Heart right ventricle (tissue), 16 donors: ENCODE measurements at regions not wholly inside any gene's neighbourhood (a gene's known extent, or its start where the extent isn't known, plus 50 kb on each side); places are given as distances from the start of the nearest gene placed in this dataset.

ENCODE experiments used
- ATAC-seq, 8 donors: fragments of 200-7000 bp; cut with Tn5 transposase; one replicate each; pipeline ENCODE4 v1.9.1; 2020; ENCODE audit warnings: mild to moderate bottlenecking in 8 of 8, moderate library complexity in 8 of 8, moderate number of reproducible peaks in 1 of 8
- DNase-seq, 2 donors: peaks; one replicate each; pipeline ENCODE4 v3.0.0-alpha.2; 2020
- H3K27ac ChIP-seq, 10 donors: fragments of 200-600 bp; sonication (generic) in 2 of 10; one replicate each; pipeline versions ENCODE4 v1.5.0 to v1.8.0; 2020 to 2022; ENCODE audit warnings: mild to moderate bottlenecking in 3 of 10
- H3K27me3 ChIP-seq, 7 donors: fragments of 200-600 bp; one replicate each; pipeline ENCODE4 v1.8.0; 2021 to 2022; ENCODE audit warnings: mild to moderate bottlenecking in 2 of 7
- H3K36me3 ChIP-seq, 9 donors: fragments of 200-600 bp; sonication (generic) in 1 of 9; one replicate each; pipeline versions ENCODE4 v1.5.0 to v1.8.0; 2020 to 2022; ENCODE audit warnings: mild to moderate bottlenecking in 2 of 9
- H3K4me1 ChIP-seq, 9 donors: fragments of 200-600 bp; sonication (generic) in 1 of 9; one replicate each; pipeline versions ENCODE4 v1.5.0 to v1.8.0; 2020 to 2022; ENCODE audit warnings: mild to moderate bottlenecking in 4 of 9
- H3K4me3 ChIP-seq, 10 donors: fragments of 200-600 bp; sonication (generic) in 2 of 10; one replicate each; pipeline versions ENCODE4 v1.5.0 to v1.8.0; 2020 to 2022; ENCODE audit warnings: mild to moderate bottlenecking in 7 of 10, moderate library complexity in 2 of 10
- H3K9me3 ChIP-seq, 11 donors: fragments of 200-600 bp in 10 of 11; sonication (generic) in 2 of 11; one replicate each; pipeline versions ENCODE4 v1.5.0 to v1.8.0; 2013 to 2022; ENCODE audit warnings: mild to moderate bottlenecking in 2 of 11, control low read depth in 1 of 11, moderate library complexity in 1 of 11
- WGBS, 2 donors: extraction: QIAGEN DNeasy Blood & Tissue Kit; methylation state at CpG; one replicate each; pipeline ENCODE4 v1.1.7; 2013; ENCODE audit warnings: inconsistent platforms in 1 of 2; 5-methylcytosine and 5-hydroxymethylcytosine counted together
- intact Hi-C, 10 donors: fragments of 100-400 bp; cut with DNase I; formaldehyde crosslinking; loops; one replicate each; pipeline versions ENCODE4 v1.11.1 to v1.14.2; 2022
- TF ChIP-seq, protein P1 (sequence below), 9 donors: fragments of 200-600 bp; sonication (generic) in 2 of 9; IDR thresholded peaks; one replicate each; pipeline versions ENCODE4 v1.5.0 to v1.8.0; 2021 to 2022; ENCODE audit warnings: antibody characterized with exemption in 9 of 9, mild to moderate bottlenecking in 5 of 9, moderate library complexity in 1 of 9
- donor health status: Arrhythmogenic right ventricular cardiomyopathy.
- donor health status: ischemic (EF 13 %, LVEDD 7.1; RV severe dilation, severe dysfunction).
- donor health status: healthy with polysubstance abuse.
- donor health status: DM: no; HTN: yes; CAD: no.
- donor health status: DM: no; HTN: no; CAD: no.
- donor health status: ischemic (EF 25% LVEDD 6.9; RV normal size, moderate dysfunction).
- donor health status: ischemic (EF 25% LVEDD 5.7; RV mildly dilated, moderate dysfunction).
- donor health status: healthy.
- donor health status: DM: yes; HTN: yes; CAD: no.
- donor health status: Ischemic cardiomyopathy.
- donor health status: ischemic (EF 35%, LVEDD 5.7; RV mildly dilated, moderate dysfunction).
- donor health status: nonischemic (EF 11% LVEDD 7.7; RV severe dilation, severe dysfunction).
- donor health status: DM: yes; HTN: yes; CAD: no.
- donor health status: PGD.
- donor health status: ischemic (EF 29% LVEDD 5.4; RV normal size, mild dysfunction).
- donor health status: nonischemic (EF 23%, LVEDD 6.1; RV moderate dilation, normal function).

DNA sequence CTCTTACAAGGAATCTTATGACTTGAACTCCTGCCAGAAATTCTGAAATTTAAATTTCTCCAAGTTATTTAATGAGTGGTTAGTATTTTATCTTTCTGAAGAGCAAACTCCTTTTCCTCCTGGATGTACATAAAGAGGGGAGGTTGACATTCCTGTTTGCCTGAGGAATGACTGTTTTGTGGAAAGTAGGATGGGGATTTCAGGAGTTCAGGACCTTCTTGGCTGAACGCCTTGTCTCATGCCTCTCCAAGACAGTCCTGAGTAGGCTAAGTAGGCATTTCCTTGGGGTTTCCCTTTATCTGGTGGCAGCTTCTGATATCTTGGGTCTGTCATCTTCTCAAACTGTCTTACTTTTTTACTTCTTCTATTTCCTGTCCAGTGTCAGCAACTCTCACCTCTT, 356.6 kb downstream of the TDRD3 start:
- TF ChIP-seq, protein P1, sequence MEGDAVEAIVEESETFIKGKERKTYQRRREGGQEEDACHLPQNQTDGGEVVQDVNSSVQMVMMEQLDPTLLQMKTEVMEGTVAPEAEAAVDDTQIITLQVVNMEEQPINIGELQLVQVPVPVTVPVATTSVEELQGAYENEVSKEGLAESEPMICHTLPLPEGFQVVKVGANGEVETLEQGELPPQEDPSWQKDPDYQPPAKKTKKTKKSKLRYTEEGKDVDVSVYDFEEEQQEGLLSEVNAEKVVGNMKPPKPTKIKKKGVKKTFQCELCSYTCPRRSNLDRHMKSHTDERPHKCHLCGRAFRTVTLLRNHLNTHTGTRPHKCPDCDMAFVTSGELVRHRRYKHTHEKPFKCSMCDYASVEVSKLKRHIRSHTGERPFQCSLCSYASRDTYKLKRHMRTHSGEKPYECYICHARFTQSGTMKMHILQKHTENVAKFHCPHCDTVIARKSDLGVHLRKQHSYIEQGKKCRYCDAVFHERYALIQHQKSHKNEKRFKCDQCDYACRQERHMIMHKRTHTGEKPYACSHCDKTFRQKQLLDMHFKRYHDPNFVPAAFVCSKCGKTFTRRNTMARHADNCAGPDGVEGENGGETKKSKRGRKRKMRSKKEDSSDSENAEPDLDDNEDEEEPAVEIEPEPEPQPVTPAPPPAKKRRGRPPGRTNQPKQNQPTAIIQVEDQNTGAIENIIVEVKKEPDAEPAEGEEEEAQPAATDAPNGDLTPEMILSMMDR (IDR thresholded peaks at IDR 0.05) = no peak
- peaks cover 0 to 10% (median 0%) of the 10 kb centered on the region in 9 donors for H3K4me1 ChIP-seq
- ATAC-seq = no peak
- no peaks in the 10 kb centered on the region for H3K36me3 ChIP-seq
- no peak for DNase-seq
- intact Hi-C loops = no loop called here
- H3K27me3 ChIP-seq = no peaks in the 10 kb centered on the region
- H3K9me3 ChIP-seq = no peaks in the 10 kb centered on the region
- 67 to 68% methylated on average over 1 of the region's 1 CpG for WGBS, 2 donors
- no peak overlapping the region for H3K4me3 ChIP-seq
- H3K27ac ChIP-seq = no peak overlapping the region

DNA sequence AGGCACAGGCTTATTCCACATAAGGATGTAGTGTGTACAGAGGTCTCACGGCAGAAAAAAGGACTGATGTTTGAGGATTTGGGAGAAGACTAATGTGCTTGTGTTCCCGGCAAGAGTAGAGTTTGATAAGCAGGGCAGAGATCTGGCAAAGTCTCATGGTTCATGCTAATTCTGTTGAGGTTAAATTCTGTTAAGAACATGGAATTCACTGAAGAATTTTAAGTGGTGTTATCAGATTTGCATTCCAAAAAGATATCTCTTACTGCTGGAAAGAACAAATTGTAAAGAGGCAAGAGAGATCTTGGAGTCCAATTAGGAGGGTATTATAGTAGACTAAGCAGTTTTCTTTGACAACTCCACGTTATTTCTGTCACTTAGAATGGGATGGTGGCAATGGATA, 348.3 kb downstream of the TDRD3 start:
- Histone ChIP-seq H3K27ac (no peak overlapping the region), H3K36me3 (no peaks in the 10 kb centered on the region), H3K4me1 (no peaks in the 10 kb centered on the region), H3K27me3 (no peaks in the 10 kb centered on the region), H3K9me3 (peaks cover 0 to 4% (median 0%) of the 10 kb centered on the region in 11 donors), H3K4me3 (no peak overlapping the region)
- intact Hi-C loops = no loop called here
- 61 to 65% methylated on average over 3 of the region's 3 CpGs for WGBS, 2 donors
- TF ChIP-seq, protein P1 (IDR thresholded peaks at IDR 0.05) = no peak
- DNase-seq (no peak), ATAC-seq (no peak)

DNA sequence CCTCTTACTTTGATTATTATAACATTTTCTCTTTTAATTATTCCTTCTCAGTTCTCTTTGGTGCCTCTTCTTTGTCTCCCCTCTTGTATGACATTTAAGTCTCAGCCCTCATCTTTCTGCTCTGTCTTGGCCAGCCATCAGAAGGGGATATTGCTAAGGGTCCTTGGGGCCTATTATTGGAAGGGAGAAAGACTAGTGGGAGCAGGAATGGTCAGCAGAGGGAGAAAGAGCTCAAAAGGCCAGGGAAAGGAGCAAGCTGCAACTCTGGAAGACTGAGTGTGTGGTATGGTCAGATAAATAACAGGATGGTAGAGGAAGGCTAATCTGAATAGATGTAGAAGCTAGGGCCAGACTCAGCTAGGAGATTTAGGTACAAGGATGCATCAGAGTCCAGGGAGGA, 336.9 kb downstream of the TDRD3 start:
- H3K9me3 ChIP-seq = no peaks in the 10 kb centered on the region
- TF ChIP-seq, protein P1 (IDR thresholded peaks at IDR 0.05) = no peak
- H3K4me3 ChIP-seq = no peak overlapping the region
- intact Hi-C loops = no loop called here
- DNase-seq = no peak
- no peak overlapping the region for H3K27ac ChIP-seq
- H3K36me3 ChIP-seq = no peaks in the 10 kb centered on the region
- peaks cover 0 to 5% (median 0%) of the 10 kb centered on the region in 7 donors for H3K27me3 ChIP-seq
- ATAC-seq = no peak
- H3K4me1 ChIP-seq = no peaks in the 10 kb centered on the region

DNA sequence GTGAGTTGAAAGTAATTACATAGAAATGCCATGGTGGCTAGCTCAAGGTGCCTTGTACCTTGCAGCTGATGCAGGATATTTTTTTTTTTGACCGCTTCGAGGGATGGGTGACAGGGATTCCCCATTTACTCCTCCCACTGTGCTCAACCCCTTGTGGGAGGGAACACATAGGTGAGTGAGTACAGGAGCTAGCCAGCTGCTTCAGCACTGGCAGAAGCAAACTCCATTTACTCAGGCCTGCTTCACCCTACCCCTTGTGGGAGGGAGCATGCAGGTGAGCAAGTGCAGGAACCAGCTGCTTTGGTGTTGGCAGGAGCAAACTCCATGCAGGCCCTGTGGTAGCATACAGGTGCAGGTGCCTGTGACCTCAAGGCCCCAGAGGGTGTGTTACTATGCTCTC, 330.1 kb downstream of the TDRD3 start:
- TF ChIP-seq, protein P1 (IDR thresholded peaks at IDR 0.05) = no peak
- intact Hi-C loops = no loop called here
- H3K9me3 ChIP-seq = no peaks in the 10 kb centered on the region
- no peaks in the 10 kb centered on the region for H3K4me1 ChIP-seq
- ATAC-seq = no peak
- no peaks in the 10 kb centered on the region for H3K36me3 ChIP-seq
- WGBS, 2 donors = 82 to 90% methylated on average over 2 of the region's 2 CpGs
- DNase-seq = no peak
- H3K27ac ChIP-seq = no peak overlapping the region
- no peak overlapping the region for H3K4me3 ChIP-seq
- peaks cover 0 to 8% (median 0%) of the 10 kb centered on the region in 7 donors for H3K27me3 ChIP-seq

DNA sequence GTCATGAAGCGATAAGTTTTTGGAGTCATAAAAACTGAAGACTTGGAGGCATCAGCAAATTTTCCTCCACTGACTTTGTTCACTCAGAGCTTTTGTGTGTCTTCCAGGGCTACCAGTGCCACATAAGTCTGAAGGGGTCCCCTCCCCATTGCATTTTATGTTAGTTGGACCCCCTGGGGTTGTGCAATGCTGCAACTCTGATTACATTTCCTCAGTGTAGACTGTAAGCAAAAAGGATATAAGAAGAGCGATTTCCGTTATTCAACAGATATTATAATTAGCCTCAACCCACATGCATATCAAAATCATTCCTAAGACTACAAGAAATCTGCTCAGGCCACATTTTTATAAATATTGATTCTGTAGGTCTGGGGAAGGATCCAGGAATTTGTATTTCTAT, 324.0 kb downstream of the TDRD3 start:
- Histone ChIP-seq H3K27me3 (no peaks in the 10 kb centered on the region), H3K36me3 (no peaks in the 10 kb centered on the region), H3K4me1 (no peaks in the 10 kb centered on the region), H3K4me3 (no peak overlapping the region), H3K27ac (no peak overlapping the region), H3K9me3 (no peaks in the 10 kb centered on the region)
- TF ChIP-seq, protein P1 (IDR thresholded peaks at IDR 0.05) = no peak
- intact Hi-C loops = no loop called here
- WGBS, 2 donors = 76 to 77% methylated on average over 3 of the region's 3 CpGs
- no peak for ATAC-seq
- DNase-seq = no peak
